ENCODE measurements at regions not wholly inside any gene's neighbourhood (a gene's known extent, or its start where the extent isn't known, plus 50 kb on each side); places are given as distances from the start of the nearest gene placed in this dataset.
"Not testable (repeated sequence)": the region's sequence is repeated elsewhere in the genome, so short reads cannot be mapped to it uniquely, and the experiment has no call there.

- Mint-ChIP-seq H3K36me3 (no peaks in the 10 kb centered on the region), H3K27me3 (no peaks in the 10 kb centered on the region), H3K4me3 (no peak overlapping the region), H3K4me1 (no peaks in the 10 kb centered on the region), H3K27ac (no peak overlapping the region), H3K9me3 (peaks cover 0 to 8% of the 10 kb centered on the region in 2 donors)
- ATAC-seq (replicated peaks): no peak
- DNase-seq: no peak
These were observed 350.3 kb downstream of the RWDD3 start for GRCh38 chr1:95584315-95584714.

GRCh38 chr1:95604771-95605170 is 370.8 kb downstream of the RWDD3 start:
- ATAC-seq (replicated peaks): no peak
- no peak for DNase-seq
- H3K4me1 Mint-ChIP-seq: no peaks in the 10 kb centered on the region
- H3K27ac Mint-ChIP-seq: no peak overlapping the region
- H3K9me3 Mint-ChIP-seq: peaks cover 4 to 10% of the 10 kb centered on the region in 2 donors
- H3K36me3 Mint-ChIP-seq: no peaks in the 10 kb centered on the region
- no peaks in the 10 kb centered on the region for H3K27me3 Mint-ChIP-seq
- H3K4me3 Mint-ChIP-seq: no peak overlapping the region

GRCh38 chr1:95614197-95614596 is 380.2 kb downstream of the RWDD3 start:
- Mint-ChIP-seq H3K4me1 (no peaks in the 10 kb centered on the region), H3K36me3 (no peaks in the 10 kb centered on the region), H3K4me3 (no peak overlapping the region), H3K9me3 (peaks cover 0 to 2% of the 10 kb centered on the region in 2 donors), H3K27ac (no peak overlapping the region), H3K27me3 (no peaks in the 10 kb centered on the region)
- no peak for ATAC-seq (replicated peaks)
- DNase-seq: no peak

- no peak for ATAC-seq (replicated peaks)
- Mint-ChIP-seq H3K9me3 (peaks cover 0 to 2% of the 10 kb centered on the region in 2 donors), H3K4me1 (no peaks in the 10 kb centered on the region), H3K27me3 (no peaks in the 10 kb centered on the region), H3K27ac (no peak overlapping the region), H3K4me3 (no peak overlapping the region), H3K36me3 (no peaks in the 10 kb centered on the region)
- no peak for DNase-seq
These were observed 381.4 kb downstream of the RWDD3 start for GRCh38 chr1:95615421-95615820.

GRCh38 chr1:95620076-95620475 is 386.1 kb downstream of the RWDD3 start:
- Mint-ChIP-seq H3K4me1 (no peaks in the 10 kb centered on the region), H3K4me3 (no peak overlapping the region), H3K9me3 (peaks cover 0 to 6% of the 10 kb centered on the region in 2 donors), H3K36me3 (no peaks in the 10 kb centered on the region), H3K27ac (no peak overlapping the region), H3K27me3 (no peaks in the 10 kb centered on the region)
- DNase-seq (no peak), ATAC-seq (replicated peaks) (no peak)

GRCh38 chr1:95622609-95623008 is 388.6 kb downstream of the RWDD3 start:
- H3K4me3 Mint-ChIP-seq: no peak overlapping the region
- H3K27me3 Mint-ChIP-seq: no peaks in the 10 kb centered on the region
- H3K4me1 Mint-ChIP-seq: no peaks in the 10 kb centered on the region
- no peak overlapping the region for H3K27ac Mint-ChIP-seq
- no peaks in the 10 kb centered on the region for H3K36me3 Mint-ChIP-seq
- H3K9me3 Mint-ChIP-seq: peaks cover under 1 to 9% of the 10 kb centered on the region in 2 donors
- DNase-seq (no peak), ATAC-seq (replicated peaks) (no peak)

GRCh38 chr1:95625224-95625623 is 391.2 kb downstream of the RWDD3 start:
- ATAC-seq (replicated peaks) (no peak), DNase-seq (no peak)
- Mint-ChIP-seq H3K36me3 (no peaks in the 10 kb centered on the region), H3K27me3 (no peaks in the 10 kb centered on the region), H3K4me1 (no peaks in the 10 kb centered on the region), H3K27ac (no peak overlapping the region), H3K9me3 (peaks cover 5 to 10% of the 10 kb centered on the region in 2 donors), H3K4me3 (no peak overlapping the region)

GRCh38 chr1:95627244-95627643 is 393.2 kb downstream of the RWDD3 start:
- Mint-ChIP-seq H3K27ac (no peak overlapping the region), H3K4me1 (no peaks in the 10 kb centered on the region), H3K27me3 (no peaks in the 10 kb centered on the region), H3K4me3 (no peak overlapping the region), H3K9me3 (peaks cover 8 to 10% of the 10 kb centered on the region in 2 donors), H3K36me3 (no peaks in the 10 kb centered on the region)
- ATAC-seq (replicated peaks) (no peak), DNase-seq (no peak)

- H3K27me3 Mint-ChIP-seq: no peaks in the 10 kb centered on the region
- H3K4me1 Mint-ChIP-seq: no peaks in the 10 kb centered on the region
- ATAC-seq (replicated peaks) (no peak), DNase-seq (no peak)
- peaks cover 5 to 10% of the 10 kb centered on the region in 2 donors for H3K9me3 Mint-ChIP-seq
- H3K36me3 Mint-ChIP-seq: no peaks in the 10 kb centered on the region
- H3K27ac Mint-ChIP-seq: no peak overlapping the region
- no peak overlapping the region for H3K4me3 Mint-ChIP-seq
These were observed 397.7 kb downstream of the RWDD3 start for GRCh38 chr1:95631695-95632094.

- no peaks in the 10 kb centered on the region for H3K4me1 Mint-ChIP-seq
- DNase-seq (no peak), ATAC-seq (replicated peaks) (no peak)
- no peak overlapping the region for H3K4me3 Mint-ChIP-seq
- no peaks in the 10 kb centered on the region for H3K36me3 Mint-ChIP-seq
- no peak overlapping the region for H3K27ac Mint-ChIP-seq
- peaks cover 0 to 5% of the 10 kb centered on the region in 2 donors for H3K9me3 Mint-ChIP-seq
- no peaks in the 10 kb centered on the region for H3K27me3 Mint-ChIP-seq
These were observed 401.8 kb downstream of the RWDD3 start for GRCh38 chr1:95635811-95636210.

- DNase-seq (no peak), ATAC-seq (replicated peaks) (no peak)
- peaks cover 0 to 3% of the 10 kb centered on the region in 2 donors for H3K9me3 Mint-ChIP-seq
- no peak overlapping the region for H3K4me3 Mint-ChIP-seq
- H3K27me3 Mint-ChIP-seq: no peaks in the 10 kb centered on the region
- H3K27ac Mint-ChIP-seq: no peak overlapping the region
- no peaks in the 10 kb centered on the region for H3K36me3 Mint-ChIP-seq
- H3K4me1 Mint-ChIP-seq: no peaks in the 10 kb centered on the region
These were observed 402.9 kb downstream of the RWDD3 start for GRCh38 chr1:95636897-95637296.

GRCh38 chr1:95640746-95641145 is 406.7 kb downstream of the RWDD3 start:
- DNase-seq (no peak), ATAC-seq (replicated peaks) (no peak)
- Mint-ChIP-seq H3K9me3 (peaks cover 2 to 6% of the 10 kb centered on the region in 2 donors), H3K4me1 (no peaks in the 10 kb centered on the region), H3K4me3 (no peak overlapping the region), H3K36me3 (no peaks in the 10 kb centered on the region), H3K27me3 (no peaks in the 10 kb centered on the region), H3K27ac (no peak overlapping the region)

GRCh38 chr1:95641386-95641785 is 407.4 kb downstream of the RWDD3 start:
- Mint-ChIP-seq H3K27ac (no peak overlapping the region), H3K4me3 (no peak overlapping the region), H3K4me1 (no peaks in the 10 kb centered on the region), H3K9me3 (peaks cover 2 to 6% of the 10 kb centered on the region in 2 donors), H3K27me3 (no peaks in the 10 kb centered on the region), H3K36me3 (no peaks in the 10 kb centered on the region)
- no peak for ATAC-seq (replicated peaks)
- no peak for DNase-seq

- H3K27ac Mint-ChIP-seq: no peak overlapping the region
These were observed 408.0 kb downstream of the RWDD3 start for GRCh38 chr1:95642035-95642434.

GRCh38 chr1:95643071-95643470 is 409.1 kb downstream of the RWDD3 start:
- ATAC-seq (replicated peaks) (no peak), DNase-seq (no peak)
- Mint-ChIP-seq H3K27ac (no peak overlapping the region), H3K4me1 (no peaks in the 10 kb centered on the region), H3K9me3 (peaks cover 8 to 13% of the 10 kb centered on the region in 2 donors), H3K36me3 (no peaks in the 10 kb centered on the region), H3K4me3 (no peak overlapping the region), H3K27me3 (no peaks in the 10 kb centered on the region)

More at GRCh38 chr1:95642035-95642434, 408.0 kb downstream of the RWDD3 start:
- Mint-ChIP-seq H3K9me3 (peaks cover 7 to 12% of the 10 kb centered on the region in 2 donors), H3K4me3 (no peak overlapping the region), H3K27me3 (no peaks in the 10 kb centered on the region), H3K36me3 (no peaks in the 10 kb centered on the region), H3K4me1 (no peaks in the 10 kb centered on the region)
- DNase-seq: no peak
- ATAC-seq (replicated peaks): no peak

- peaks cover 10 to 13% of the 10 kb centered on the region in 2 donors for H3K9me3 Mint-ChIP-seq
- ATAC-seq (replicated peaks); H3K27ac Mint-ChIP-seq; DNase-seq; H3K27me3 Mint-ChIP-seq; H3K36me3 Mint-ChIP-seq; H3K4me3 Mint-ChIP-seq; H3K4me1 Mint-ChIP-seq: not testable (repeated sequence)
These were observed 411.1 kb downstream of the RWDD3 start for GRCh38 chr1:95645126-95645525.

Data from stimulated activated naive B cell treated with anti-CD40 and anti-IgM and Interleukin-4, amounts not matched to agents 10 μg/mL and 1 μg/mL and 100 μg/mL, for 72 hours (primary cell).